Endodermal cell (in vitro differentiated cells): ENCODE measurements at regions not wholly inside any gene's neighbourhood (a gene's known extent, or its start where the extent isn't known, plus 50 kb on each side); places are given as distances from the start of the nearest gene placed in this dataset.

Experiments used
- DNase-seq: peaks from one replicate; pipeline ENCODE4 v3.0.0-alpha.2; 2017
- H3K27ac ChIP-seq: 2 replicates; pipeline ENCODE4 v1.5.1; 2013; ENCODE audit warnings: mild to moderate bottlenecking, low read depth, low read length, moderate library complexity
- H3K27me3 ChIP-seq: 2 replicates; pipeline ENCODE4 v1.6.1; 2013; ENCODE audit warnings: mild to moderate bottlenecking, low read length, moderate library complexity; ENCODE audit not compliant: insufficient read depth, control insufficient read depth, poor library complexity, severe bottlenecking
- H3K36me3 ChIP-seq: 2 replicates; pipeline ENCODE4 v1.7.0; 2013; ENCODE audit warnings: mild to moderate bottlenecking, low read length, moderate library complexity; ENCODE audit not compliant: control insufficient read depth, insufficient read depth
- H3K4me1 ChIP-seq: one replicate; pipeline ENCODE4 v1.7.0; 2013; ENCODE audit warnings: low read length; ENCODE audit not compliant: control insufficient read depth, insufficient read depth
- H3K4me3 ChIP-seq: 2 replicates; pipeline ENCODE4 v1.5.1; 2013; ENCODE audit warnings: mild to moderate bottlenecking, low read length, moderate library complexity
- H3K9ac ChIP-seq: 2 replicates; pipeline ENCODE4 v1.6.1; 2013; ENCODE audit warnings: mild to moderate bottlenecking, low read length, moderate library complexity; ENCODE audit not compliant: poor library complexity, severe bottlenecking; ENCODE audit errors: extremely low read depth
- H3K9me3 ChIP-seq: 2 replicates; pipeline ENCODE4 v1.6.1; 2013; ENCODE audit warnings: mild to moderate bottlenecking, low read length, moderate library complexity; ENCODE audit not compliant: control insufficient read depth
- H3K27ac Mint-ChIP-seq: 2 replicates; pipeline ENCODE4 v1.8.0; 2020; ENCODE audit warnings: mixed read lengths
- H3K27me3 Mint-ChIP-seq: 2 replicates; pipeline ENCODE4 v1.8.0; 2021; ENCODE audit warnings: mild to moderate bottlenecking, mixed read lengths; ENCODE audit not compliant: insufficient read depth
- H3K36me3 Mint-ChIP-seq: 2 replicates; pipeline ENCODE4 v1.8.0; 2020; ENCODE audit warnings: low read depth, mixed read lengths
- H3K4me1 Mint-ChIP-seq: 2 replicates; pipeline ENCODE4 v1.8.0; 2020; ENCODE audit warnings: mixed read lengths
- H3K4me3 Mint-ChIP-seq: 2 replicates; pipeline ENCODE4 v1.8.0; 2020; ENCODE audit warnings: mild to moderate bottlenecking, moderate library complexity, mixed read lengths
- H3K9me3 Mint-ChIP-seq: 2 replicates; pipeline ENCODE4 v1.8.0; 2020; ENCODE audit warnings: mild to moderate bottlenecking, mixed read lengths
- WGBS, 2 experiments: methylation state at CpG; one replicate each; pipeline versions ENCODE4 v1.1.5 to v1.1.7; 2013; ENCODE audit warnings: missing lambda C conversion rate in 2 of 2, mixed read lengths in 1 of 2; ENCODE audit not compliant: insufficient coverage in 1 of 2, insufficient read length in 1 of 2; 5-methylcytosine and 5-hydroxymethylcytosine counted together
- TF ChIP-seq, protein P1 (sequence below): fragments of 200-600 bp; sonication (generic); conservative IDR thresholded peaks from 2 replicates; pipeline ENCODE4 v1.5.0; 2021; ENCODE audit warnings: antibody characterized with exemption, mild to moderate bottlenecking

DNA sequence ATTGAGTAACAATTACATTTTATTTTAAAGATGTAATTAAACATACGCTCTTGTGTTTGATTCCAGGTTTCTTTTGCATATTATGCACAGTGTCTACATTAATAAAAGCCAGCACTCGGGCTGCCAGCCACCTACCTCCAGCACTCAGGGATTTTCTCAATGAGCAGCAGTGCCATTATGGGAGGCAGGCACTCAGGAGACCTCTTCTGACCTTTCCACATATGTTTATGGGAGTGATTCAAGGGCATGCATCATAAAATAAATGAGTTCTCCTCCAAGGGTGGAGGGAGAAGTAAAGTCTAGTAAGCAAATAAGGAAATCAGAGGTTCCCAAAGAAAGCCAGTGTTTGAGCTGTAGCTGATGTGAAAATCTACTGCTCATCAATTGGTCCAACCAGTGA is 119.8 kb upstream of the IRX2 start:
- TF ChIP-seq, protein P1, sequence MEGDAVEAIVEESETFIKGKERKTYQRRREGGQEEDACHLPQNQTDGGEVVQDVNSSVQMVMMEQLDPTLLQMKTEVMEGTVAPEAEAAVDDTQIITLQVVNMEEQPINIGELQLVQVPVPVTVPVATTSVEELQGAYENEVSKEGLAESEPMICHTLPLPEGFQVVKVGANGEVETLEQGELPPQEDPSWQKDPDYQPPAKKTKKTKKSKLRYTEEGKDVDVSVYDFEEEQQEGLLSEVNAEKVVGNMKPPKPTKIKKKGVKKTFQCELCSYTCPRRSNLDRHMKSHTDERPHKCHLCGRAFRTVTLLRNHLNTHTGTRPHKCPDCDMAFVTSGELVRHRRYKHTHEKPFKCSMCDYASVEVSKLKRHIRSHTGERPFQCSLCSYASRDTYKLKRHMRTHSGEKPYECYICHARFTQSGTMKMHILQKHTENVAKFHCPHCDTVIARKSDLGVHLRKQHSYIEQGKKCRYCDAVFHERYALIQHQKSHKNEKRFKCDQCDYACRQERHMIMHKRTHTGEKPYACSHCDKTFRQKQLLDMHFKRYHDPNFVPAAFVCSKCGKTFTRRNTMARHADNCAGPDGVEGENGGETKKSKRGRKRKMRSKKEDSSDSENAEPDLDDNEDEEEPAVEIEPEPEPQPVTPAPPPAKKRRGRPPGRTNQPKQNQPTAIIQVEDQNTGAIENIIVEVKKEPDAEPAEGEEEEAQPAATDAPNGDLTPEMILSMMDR = no peak
- H3K4me3 Mint-ChIP-seq = no peak overlapping the region

DNA sequence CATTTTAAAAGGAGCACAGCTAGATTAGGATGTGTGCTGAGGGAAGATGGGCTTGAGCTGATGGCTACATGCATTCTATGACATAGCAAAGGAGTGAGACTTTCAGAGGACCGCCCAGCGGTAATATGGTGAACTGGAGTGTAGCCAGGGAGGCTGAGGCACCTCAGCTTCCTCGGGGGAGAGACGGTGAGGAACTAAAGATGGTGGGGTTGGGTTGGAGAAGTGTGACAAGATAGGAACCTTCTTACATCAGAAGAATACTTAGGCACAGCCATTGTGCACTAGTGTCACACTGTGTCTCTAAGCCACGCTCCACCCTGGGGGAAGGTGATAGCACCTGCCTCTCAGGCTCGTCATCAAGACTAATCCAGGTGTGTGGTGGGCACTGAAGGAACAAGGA is 118.0 kb upstream of the IRX2 start:
- Mint-ChIP-seq H3K4me3 (no peak overlapping the region), H3K27ac (no peak overlapping the region), H3K27me3 (peaks cover 15% of the 10 kb centered on the region), H3K4me1 (no peaks in the 10 kb centered on the region), H3K9me3 (no peaks in the 10 kb centered on the region), H3K36me3 (no peaks in the 10 kb centered on the region)
- no peaks in the 10 kb centered on the region for H3K9me3 ChIP-seq
- H3K27ac ChIP-seq = no peak overlapping the region
- H3K9ac ChIP-seq = no peak overlapping the region
- no peaks in the 10 kb centered on the region for H3K27me3 ChIP-seq
- H3K4me3 ChIP-seq = no peak overlapping the region
- WGBS, 2 experiments = 78 to 88% methylated on average over 2 to 6 of the region's 6 CpGs
- TF ChIP-seq, protein P1 = no peak
- no peaks in the 10 kb centered on the region for H3K36me3 ChIP-seq
- DNase-seq = peak; percentile 17
- H3K4me1 ChIP-seq = no peaks in the 10 kb centered on the region

More for the DNA sequence above, 119.8 kb upstream of the IRX2 start:
- Histone ChIP-seq H3K36me3 (no peaks in the 10 kb centered on the region), H3K4me3 (no peak overlapping the region), H3K27me3 (no peaks in the 10 kb centered on the region), H3K9ac (no peak overlapping the region), H3K27ac (no peak overlapping the region), H3K9me3 (no peaks in the 10 kb centered on the region), H3K4me1 (no peaks in the 10 kb centered on the region)
- DNase-seq = no peak
- Mint-ChIP-seq H3K27ac (no peak overlapping the region), H3K27me3 (peaks cover 15% of the 10 kb centered on the region), H3K9me3 (no peaks in the 10 kb centered on the region), H3K4me1 (no peaks in the 10 kb centered on the region), H3K36me3 (no peaks in the 10 kb centered on the region)
- 60 to 93% methylated on average over 1 to 2 of the region's 2 CpGs for whole genome bisulfite sequencing, 2 experiments

DNA sequence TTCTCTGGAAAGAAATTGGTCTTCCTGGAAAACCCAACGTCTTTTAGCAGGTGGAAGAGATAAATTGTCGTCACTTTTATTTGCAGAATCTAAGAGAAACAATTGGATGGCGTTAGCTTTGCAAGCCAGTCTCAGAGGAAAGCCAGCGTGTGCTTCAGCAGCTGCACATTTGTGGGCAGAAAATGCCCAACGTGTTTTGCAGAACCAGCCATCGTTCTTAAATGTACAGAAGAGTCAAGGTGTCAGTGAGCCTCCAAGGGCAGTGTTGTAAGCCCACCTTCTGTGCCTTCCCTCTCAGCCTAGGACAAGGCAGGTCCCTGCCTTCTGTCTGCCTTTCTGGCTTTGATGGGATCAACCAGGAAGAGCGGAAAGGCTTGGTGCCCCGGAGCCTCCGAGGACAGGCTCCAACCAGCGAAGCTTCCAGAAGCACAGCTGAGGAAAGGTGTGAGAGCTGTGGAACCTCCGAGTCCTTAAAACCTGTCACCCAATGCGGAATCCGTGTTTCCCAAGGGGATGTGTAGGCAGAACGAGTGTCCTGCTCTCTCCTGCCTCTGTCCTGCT is 116.0 kb upstream of the IRX2 start:
- no peaks in the 10 kb centered on the region for H3K27me3 ChIP-seq
- WGBS, 2 experiments = 82 to 93% methylated on average over 10 to 14 of the region's 14 CpGs
- no peaks in the 10 kb centered on the region for H3K36me3 Mint-ChIP-seq
- H3K27ac ChIP-seq = no peak overlapping the region
- H3K9me3 ChIP-seq = no peaks in the 10 kb centered on the region
- H3K4me3 ChIP-seq = no peak overlapping the region
- TF ChIP-seq, protein P1 = no peak
- no peak overlapping the region for H3K27ac Mint-ChIP-seq
- no peaks in the 10 kb centered on the region for H3K36me3 ChIP-seq
- H3K9me3 Mint-ChIP-seq = no peaks in the 10 kb centered on the region
- DNase-seq = no peak
- H3K27me3 Mint-ChIP-seq = peaks cover 12% of the 10 kb centered on the region
- no peaks in the 10 kb centered on the region for H3K4me1 Mint-ChIP-seq
- H3K4me3 Mint-ChIP-seq = no peak overlapping the region
- H3K4me1 ChIP-seq = no peaks in the 10 kb centered on the region
- no peak overlapping the region for H3K9ac ChIP-seq
